Astrocyte of the hippocampus (primary cell): ENCODE measurements at regions not wholly inside any gene's neighbourhood (a gene's known extent, or its start where the extent isn't known, plus 50 kb on each side); places are given as distances from the start of the nearest gene placed in this dataset.

Experiments used
- DNase-seq: peaks from one replicate; pipeline ENCODE4 v3.0.0; 2011; ENCODE audit warnings: low read depth, low spot score

DNA sequence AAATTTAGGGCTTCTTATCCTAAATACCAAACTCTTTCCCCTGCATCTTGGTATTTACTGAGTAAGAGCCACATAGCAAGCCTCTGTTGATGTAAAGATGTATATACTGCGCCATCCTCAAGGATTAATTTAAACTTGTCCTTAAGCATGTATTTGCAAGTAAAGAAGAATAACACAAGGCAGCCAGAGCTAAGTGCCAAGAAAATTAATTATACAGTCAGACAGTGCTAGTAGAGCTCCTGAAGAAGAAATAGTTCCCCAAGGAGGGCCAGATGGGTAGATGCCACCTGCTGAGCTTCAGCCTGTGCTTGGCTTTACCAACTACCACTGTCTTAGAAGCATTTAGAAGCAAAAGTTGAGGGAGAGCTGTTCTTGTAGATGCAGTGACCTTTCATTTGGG, 470.0 kb downstream of the BUD13 start:
- no peak for DNase-seq

DNA sequence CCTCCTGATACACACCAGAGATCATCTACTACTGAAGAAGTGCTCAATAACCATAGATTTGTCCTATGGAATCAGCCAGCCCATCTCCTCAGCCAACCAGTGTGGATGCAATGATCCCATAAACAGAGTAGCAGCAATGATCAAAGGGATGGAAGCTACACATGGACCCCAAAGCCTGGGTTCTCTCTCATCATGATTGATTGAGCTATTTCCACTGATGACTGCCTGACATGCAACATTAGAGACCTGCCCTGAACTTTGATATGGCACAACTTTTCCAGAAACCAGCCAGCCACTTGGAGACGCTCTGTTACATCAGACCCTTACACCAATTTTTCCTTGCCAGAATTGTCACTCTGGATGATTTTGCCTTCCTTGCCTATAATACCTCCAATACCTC, 471.6 kb downstream of the BUD13 start:
- DNase-seq, result no peak

- no peak for DNase-seq
These were observed 472.6 kb downstream of the BUD13 start for GRCh38 chr11:116300232-116300631.

DNA sequence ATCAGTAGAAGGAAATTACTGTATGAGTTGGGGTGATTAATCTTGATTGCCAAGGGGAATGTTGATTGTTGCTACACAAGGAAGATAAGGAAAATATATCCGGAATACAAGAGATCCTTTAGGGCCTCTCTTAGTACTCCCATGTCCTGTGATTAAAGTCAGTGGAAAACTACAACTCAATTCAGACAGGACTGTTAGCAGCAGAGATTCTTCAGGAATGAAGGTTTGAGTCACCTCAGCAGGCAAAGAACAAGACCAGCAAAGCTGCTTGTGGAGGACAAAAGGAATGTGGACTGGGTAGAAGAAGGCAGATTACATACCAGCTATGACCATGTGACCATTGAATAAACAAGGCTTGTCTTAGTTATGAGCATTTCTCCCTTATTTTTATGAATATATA, 478.2 kb downstream of the BUD13 start:
- DNase-seq, result peak; percentile 81

DNA sequence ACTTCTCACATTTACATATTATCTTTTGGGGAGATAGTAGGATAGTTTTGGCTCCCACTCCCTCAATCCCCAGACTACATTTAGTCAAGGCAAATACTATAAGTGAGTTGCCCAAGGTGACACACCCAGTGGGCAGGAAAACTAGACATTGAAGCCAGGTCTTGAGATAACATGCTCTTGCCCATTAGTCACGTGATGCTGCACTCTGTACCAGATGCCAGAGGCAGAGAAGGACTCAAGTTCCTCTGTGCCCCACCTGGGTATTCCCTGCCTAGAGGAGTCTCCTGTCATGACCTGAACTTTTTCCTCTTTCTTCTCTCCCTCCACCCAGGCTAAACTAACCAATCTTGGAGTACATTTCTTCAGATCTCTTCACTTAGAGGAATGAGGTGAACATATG, 484.9 kb downstream of the BUD13 start:
- DNase-seq, result no peak

DNA sequence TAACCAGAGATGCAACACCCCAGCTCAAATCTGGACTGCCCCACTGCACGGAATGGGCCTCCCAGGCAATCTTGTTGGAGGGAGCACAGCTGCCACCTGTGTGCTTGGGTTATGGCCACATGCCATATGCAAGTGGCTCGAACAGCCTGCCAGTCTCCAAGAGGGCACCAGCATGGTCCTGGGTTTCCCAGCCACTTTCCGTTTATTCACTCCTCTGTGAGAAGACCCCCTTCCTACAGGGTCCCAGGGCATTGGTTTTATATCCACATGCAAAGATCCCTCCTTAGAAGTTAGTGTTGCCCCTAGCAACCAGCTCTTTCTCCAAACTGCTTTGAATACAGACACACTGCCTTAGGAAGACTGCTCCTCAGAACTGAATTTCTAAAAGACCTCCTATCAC, 487.8 kb downstream of the BUD13 start:
- no peak for DNase-seq

- no peak for DNase-seq
These were observed 489.5 kb downstream of the BUD13 start for GRCh38 chr11:116283300-116283699.

GRCh38 chr11:116282481-116282880, 490.3 kb downstream of the BUD13 start:
- DNase-seq, result no peak

- no peak for DNase-seq
These were observed 491.3 kb downstream of the BUD13 start for GRCh38 chr11:116281173-116282160.

- no peak for DNase-seq
These were observed 493.3 kb downstream of the BUD13 start for GRCh38 chr11:116279511-116279910.

GRCh38 chr11:116278076-116278475, 494.7 kb downstream of the BUD13 start:
- DNase-seq, result no peak

GRCh38 chr11:116276051-116277044, 496.4 kb downstream of the BUD13 start:
- DNase-seq, result peak; percentile 85

- peak; percentile 66 for DNase-seq
These were observed 497.2 kb downstream of the BUD13 start for GRCh38 chr11:116275635-116276034.

- DNase-seq, result no peak
These were observed 498.3 kb downstream of the BUD13 start for GRCh38 chr11:116274521-116274920.

DNA sequence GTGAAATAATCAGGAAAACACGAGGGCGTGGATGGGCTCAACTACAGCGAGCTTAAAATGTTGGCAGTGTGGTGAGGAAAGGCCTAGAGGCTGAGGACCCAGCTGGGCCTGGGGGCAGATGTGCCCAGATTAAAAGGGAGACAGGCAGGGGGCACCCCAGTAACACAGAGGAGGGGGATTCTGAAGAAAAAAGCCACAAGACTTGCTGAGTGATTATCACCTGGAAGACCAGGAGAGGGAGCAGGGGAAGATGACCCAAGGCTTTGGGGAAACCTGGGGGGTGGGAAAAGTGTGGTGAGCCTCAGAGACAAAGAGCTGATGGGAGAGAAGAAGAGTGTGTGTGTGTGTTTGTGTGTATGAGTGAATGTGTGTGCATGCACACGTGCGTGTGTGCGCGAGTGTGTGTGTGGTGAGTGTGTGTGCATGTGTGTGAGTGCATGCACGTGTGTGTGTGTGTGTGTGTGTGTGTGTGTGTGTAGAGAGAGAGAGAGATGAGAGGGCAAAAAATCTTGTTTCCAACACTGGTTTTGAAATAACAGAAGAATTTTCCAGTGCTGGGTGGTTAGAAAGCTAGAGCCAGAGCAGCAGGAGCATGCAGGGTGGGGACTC, 500.5 kb downstream of the BUD13 start:
- DNase-seq, result no peak

- DNase-seq, result no peak
These were observed 501.3 kb downstream of the BUD13 start for GRCh38 chr11:116271479-116271878.

DNA sequence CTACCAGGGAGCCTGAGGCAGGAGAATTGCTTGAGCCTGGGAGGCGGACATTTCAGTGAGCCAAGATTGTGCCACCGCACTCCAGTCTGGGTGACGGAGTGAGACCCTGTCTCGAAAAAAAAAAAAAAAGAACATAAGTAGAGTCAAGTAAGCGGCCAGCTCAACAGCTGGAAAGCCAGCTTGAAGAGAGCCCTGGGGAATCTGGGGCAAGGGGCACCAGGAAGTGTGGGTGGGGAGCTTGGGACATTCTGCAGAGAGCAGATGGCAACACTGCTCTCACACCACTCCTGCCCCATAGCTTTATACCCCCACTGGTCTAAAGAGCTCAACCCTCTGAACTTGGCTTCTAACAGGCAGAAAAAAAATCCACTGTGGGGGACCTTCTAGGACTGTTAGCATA, 505.6 kb downstream of the BUD13 start:
- DNase-seq, result no peak

DNA sequence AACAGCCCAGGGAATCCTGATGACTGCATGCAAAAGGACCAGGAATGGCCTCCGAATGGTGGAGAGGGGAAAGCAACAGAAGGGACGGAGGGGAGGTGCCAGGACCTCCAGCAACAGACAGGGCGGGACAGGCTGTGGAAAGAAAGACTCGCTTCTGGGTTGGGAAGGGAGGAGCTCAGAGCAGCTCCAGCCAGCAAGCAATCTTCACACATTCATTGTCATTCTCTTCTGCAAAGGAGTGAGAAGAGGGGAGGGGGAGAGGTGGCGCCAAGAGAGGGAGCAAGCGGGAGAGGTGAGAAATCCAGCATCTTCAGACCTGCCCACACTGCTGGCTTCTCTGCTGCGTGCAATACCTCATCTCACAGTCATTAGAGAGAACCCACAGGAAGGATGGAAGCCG, 509.0 kb downstream of the BUD13 start:
- DNase-seq, result no peak

GRCh38 chr11:116263019-116263418, 509.8 kb downstream of the BUD13 start:
- DNase-seq, result no peak

GRCh38 chr11:116262370-116262769, 510.4 kb downstream of the BUD13 start:
- DNase-seq, result no peak

DNA sequence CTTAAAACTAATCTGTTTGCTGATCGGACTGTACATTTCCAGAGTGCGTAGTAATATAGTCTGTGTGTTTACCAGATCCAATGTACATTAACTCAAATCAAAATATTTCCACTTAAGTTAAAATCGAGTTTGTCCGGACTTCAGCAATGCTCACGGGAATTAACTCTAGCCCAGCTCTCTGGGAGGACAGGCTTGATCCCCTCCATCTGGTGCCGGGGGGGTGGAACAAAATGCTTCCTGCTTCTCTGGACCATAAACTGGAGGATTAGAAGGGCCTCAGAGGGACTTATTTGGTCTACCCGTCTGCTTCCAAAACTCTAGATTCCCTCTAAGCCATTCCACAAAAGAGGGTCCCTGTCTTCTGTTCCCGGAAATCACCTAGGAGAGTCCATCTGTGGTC, 511.2 kb downstream of the BUD13 start:
- DNase-seq, result no peak

- DNase-seq, result no peak
These were observed 514.0 kb downstream of the BUD13 start for GRCh38 chr11:116258821-116259220.
